HG03108 (cell line): ENCODE measurements at regions not wholly inside any gene's neighbourhood (a gene's known extent, or its start where the extent isn't known, plus 50 kb on each side); places are given as distances from the start of the nearest gene placed in this dataset.

Experiments
- ATAC-seq: cut with Tn5 transposase; IDR thresholded peaks from one replicate; pipeline ENCODE4 v1.9.1; 2021; ENCODE audit warnings: moderate library complexity; ENCODE audit not compliant: unreplicated experiment

DNA sequence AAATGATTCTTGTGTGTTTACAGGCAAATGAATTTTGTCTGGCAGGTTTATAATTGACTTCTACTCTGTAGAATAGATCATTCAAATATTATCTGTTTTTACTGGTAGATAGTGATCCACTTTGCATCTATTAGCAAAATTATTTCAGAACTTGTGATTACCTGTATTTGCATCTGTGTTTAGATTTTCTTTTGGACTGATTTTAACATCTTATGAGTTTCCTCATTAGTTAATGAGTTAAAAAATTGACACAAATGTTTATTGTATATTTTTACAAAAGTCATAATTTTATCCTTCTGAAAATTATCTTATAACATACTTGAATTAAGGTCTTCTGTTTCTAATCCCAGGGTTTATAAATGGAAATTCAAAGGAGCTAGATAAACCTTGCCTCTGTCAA is 132.0 kb upstream of the KCNJ16 start:
- ATAC-seq = no peak

DNA sequence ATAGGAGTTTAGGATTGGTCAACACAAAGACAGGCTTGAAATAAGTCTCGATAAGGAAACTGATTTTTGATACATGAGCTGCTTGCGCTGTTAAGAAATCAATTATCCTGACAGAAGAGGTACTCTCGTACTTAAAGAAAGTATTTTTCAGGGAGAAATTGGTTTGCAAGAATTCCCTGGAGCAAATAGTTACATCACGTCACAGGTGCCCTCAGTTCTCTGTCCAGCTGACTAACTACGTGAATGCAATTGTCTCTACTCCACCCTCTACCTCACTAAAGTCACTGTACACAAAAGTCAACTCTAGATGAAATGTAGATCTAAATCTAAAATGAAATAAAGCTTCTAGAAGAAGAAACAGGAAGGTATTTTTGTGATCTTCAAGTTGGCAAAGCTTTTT is 130.6 kb upstream of the KCNJ16 start:
- ATAC-seq = no peak

DNA sequence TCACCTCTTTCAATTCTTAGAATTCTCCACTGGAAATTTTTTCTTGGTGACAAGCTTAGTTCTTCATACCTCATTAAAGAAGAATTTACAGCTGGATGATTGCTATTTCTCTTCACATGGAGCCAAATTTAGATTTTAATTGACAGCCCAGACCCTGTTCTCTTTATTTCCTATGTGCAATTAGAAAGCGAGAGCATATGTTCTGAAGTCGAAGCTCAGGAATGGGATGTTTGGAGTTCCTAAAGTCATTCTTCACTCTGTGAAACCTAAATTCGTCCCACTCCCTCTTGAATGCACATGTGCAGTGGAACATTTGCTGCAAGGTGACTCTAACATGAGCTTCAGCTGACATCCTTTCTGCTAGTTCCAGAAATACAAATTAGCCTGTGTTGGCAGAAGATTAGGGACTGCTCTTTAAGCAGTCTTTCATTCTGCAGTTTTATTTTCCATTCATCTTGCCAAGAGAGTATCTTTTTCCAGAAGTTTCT is 129.3 kb upstream of the KCNJ16 start:
- ATAC-seq = no peak

DNA sequence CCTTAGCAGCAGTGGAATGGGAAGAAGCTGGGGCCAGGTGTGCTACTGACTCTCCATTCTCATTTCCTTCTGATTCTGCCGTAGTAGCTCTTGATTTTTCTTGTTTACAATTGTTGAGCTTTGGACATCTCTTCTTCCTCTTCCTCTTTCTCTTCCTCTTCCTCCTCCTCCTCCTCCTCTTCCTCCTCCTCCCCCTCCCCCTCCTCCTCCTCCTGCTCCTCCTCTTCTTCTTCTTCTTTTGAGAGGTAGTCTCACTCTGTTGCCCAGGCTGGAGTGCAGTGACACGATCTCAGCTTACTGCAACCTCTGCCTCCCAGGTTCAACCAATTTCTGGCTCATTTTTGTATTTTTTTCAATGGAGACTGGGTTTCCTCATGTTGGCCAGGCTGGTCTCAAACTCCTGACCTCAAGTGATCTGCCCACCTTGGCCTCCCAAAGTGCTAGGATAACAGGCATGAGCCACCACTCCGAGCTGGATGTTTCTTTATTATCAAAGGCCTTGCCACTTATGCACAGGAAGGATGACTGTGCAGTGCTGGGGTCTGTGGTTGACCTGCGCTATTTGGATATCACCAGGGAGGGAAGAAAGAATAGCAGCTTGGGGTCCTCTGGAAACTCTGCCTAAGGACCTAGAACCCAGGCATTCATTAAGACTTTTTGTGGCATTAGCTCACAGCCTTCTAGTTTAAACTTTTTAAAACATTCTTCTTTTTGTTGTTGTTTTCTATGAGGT is 127.8 kb upstream of the KCNJ16 start:
- ATAC-seq = no peak

DNA sequence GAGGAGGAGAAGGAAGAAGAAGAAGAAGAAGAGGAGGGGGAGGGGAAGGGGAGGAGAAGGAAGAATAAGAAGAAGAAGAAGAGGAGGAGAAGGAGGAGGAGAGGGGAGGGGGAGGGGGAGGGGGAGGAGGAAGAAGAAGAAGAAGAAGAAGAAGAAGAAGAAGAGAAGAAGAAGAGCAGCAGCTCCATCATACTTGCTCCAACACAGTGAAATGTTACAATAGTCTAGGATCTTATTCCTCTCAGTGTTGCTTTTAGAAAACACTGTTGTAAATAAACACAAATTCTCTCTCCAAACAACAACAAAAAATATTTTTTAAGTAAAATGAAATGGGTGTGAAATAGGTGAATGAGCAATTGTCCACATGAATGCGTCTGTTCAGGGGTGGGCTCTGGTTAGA is 126.6 kb upstream of the KCNJ16 start:
- no peak for ATAC-seq

DNA sequence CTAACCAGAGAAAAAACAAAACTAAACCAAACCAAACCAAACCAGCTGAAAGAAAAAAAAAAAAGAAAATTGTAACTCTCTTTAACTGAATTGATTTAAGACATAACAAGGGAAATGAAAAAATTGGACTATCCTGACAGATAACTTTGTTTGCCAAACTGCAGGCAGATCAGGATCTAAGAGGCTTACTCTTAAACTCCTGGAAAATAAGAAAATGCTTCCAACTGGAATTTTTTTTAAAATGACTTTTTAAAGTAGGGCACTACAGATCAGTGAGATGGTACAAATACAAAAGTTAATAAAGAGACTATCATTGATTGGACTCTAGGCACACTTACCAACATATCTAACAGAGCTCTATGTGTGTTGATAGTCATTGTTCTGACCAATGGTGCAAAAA is 125.5 kb upstream of the KCNJ16 start:
- no peak for ATAC-seq

DNA sequence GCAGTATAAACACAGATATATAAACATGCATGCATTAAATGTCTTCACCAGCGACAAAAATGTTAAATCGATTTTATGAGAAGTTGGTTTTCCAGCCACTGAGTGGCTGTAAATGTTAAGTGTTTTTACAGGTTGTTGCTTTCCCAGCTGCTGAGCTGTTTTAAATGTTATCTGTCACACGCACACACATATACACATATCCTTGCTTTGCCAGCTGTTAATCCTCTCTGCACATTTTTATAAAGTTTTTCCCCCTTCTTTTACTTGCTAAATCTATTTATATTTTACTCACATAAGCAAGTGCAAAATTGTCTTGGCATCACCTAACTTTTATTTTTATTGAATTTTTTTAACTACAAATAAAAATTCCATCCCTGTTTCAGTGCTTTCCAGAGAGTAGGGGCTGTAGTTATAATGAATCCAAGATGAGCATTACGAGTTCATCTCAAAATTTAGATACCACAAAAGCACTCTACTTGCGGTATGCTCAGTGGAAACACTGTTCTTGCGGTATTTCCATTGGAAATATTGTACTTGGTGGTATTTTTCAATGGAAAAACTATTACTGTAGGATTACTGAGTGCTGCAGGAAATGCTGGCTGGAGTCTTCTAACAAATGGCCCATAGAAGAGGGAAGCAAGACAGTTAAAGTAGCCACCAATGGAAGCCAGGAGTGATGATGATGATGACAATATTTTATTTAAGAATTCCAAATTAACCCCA is 124.9 kb upstream of the KCNJ16 start:
- ATAC-seq = no peak

DNA sequence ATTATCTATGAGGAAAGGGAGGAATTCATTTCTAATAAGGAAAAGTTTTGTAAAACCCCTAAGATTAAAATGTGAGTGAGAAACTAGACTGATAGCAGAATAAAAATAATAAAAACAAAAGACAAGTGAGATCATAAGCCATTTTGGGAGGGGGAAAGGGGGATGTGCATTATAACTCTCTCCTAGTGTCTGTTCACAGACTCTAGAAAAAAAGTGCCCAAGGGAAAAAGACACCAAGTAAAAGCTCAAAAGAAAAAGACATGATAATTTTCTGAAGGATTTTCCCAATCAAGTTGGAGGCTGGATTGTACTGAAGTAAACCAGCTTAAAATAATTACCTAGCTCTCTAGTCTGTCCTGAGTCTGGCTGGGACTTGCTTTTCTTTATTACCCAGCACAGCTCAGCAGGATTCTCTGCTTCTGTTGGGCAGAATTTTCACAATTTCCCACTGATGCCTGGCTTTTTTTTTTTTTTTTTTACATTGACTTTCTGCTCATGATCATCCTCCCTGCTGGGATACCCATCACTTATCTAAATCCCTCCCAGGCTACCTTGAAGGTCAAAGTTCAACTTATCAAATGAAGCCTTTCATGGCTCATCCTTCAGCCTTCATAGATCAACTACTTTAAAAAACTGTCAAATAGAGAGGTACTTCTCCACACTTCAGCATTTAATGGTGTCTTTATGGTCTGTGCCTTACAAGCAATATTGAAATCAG is 124.2 kb upstream of the KCNJ16 start:
- ATAC-seq = no peak

DNA sequence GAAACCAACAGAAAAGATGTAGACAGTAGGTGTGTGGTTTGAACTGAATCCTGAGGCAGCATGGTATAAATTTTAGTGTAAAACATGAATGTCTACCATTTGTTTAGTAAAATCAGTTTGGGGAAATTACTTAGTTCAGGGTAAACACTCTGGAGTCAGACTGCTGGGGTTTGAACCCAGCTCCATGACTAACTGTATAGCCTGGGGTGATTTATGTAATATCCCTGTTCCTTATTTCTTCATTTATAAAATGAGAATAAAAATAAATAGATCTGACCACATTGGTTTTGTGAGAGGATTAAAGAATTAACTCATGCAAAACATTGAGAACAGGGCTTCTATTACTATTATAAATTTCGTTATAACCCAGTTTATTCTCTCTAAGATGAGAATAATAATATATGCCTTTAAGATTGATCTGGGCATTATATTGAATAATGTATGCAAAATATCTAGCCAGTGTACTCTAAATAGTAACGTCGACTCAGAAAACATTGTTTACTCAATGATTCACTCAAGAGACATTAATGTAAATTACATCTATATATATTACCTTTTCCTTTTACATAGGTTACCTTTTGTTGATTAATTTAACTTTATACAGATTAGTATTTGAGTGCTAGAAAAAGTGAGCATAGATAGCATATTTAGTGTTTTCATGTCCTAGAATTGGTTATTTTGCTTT is 120.6 kb upstream of the KCNJ16 start:
- ATAC-seq = no peak

DNA sequence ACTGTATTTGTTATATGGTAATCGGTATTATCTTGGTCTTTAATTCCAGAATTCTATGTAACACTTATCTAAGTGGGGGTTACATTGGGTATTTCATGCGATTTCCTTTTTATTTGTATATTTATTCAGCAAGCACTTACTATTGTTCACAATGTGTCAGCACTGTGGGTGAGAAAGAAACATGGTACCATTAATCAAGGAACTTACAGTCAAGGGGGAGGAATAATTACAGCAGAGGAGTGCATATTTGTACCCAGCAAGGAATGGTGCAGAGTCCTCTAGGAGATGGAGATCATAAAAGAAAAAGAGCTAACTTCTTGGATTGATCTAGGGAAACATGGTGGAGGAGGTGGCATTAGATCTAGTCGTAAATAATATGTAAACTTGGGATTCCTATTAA is 117.0 kb upstream of the KCNJ16 start:
- no peak for ATAC-seq

DNA sequence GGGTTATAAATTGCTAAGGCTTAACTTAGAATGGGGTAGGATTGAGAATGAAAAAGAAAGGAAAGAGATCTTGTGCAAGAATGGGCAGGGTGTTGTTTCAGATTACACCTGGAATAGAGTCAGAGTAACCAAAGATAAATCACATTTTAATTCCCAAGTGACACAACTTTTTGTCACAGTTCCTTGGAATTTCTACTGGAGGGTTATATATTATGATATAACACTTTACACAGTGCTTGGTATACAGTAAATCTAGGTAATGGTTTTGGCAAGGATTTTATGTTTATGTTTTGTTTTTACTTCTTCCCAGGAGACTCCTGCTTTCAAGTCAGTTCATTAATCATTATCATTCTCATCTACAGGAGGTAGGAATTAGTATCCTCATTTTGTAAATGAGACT is 115.7 kb upstream of the KCNJ16 start:
- ATAC-seq = no peak

DNA sequence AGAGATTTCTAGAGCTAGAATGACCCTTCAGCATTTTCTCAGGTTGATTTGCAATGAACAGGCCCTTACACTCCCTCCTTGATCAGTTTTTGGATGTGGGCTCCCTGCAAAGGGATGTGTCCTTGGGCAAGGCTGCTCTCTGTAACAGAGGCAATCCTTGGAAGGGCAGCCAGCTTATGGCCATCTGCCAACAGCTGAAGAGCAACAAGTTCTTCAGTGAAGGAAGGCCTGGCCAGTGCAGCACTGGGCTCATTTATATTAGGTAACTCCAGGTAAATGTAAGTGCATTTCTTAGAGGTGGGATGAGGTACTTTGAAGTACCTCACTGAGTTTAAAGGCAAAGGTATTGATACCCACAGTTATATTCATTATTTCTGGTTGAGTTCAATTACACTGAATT is 114.3 kb upstream of the KCNJ16 start:
- ATAC-seq = no peak

DNA sequence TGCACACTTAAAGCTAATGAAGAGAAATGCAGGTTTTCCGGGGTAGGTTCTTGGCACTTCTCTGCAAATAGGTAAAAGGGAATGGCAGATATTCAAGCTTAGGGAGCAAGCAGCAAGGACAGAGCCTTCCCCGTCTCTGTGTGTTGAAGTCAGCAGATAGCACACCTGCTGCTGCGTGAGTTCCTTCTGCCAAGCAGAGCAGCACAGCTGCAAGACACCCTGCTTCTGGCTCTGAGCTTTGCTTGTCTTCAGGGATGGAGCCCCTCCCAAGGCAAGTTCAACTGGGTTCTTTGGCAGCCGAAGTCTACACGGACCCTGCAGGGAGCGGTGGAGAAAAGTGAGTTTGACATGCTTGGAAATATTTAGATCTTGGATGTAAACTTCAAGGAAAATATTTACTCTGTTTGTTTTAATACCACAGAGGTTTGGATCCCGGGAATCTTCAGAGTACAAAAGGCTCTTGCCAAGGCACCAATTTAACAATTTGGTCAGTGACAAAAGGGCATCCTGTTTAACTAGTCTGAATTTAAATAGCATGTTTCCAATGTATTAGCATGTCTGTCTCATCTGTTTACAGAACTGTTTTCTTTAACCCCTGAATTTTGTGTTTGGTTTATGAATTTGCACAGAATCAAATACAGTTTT is 113.4 kb upstream of the KCNJ16 start:
- ATAC-seq = no peak

DNA sequence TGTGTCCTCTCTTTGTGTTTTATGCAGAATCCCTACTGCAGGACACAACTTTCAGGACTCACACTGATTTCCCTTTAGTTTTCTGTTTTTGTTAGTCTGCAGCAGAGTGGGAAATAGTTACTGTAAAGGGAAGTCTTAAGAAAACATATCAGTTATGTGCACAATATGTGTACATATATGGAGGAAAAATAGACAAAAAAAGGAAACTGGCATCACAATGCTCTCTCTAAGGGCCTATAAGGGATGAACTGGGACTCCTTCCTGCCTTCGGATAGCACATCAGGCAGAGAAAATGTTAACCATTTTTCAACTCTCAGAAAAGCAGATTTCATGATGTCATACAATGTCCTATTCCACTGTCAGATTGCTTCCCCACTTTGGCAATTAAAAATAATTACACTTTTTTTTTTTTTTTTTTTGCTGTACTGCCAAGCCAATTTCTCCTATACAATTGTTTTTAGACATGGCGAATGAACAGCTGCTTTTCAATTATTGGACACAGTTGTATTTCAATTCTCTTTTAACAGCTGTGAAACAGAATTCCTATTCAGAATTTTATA is 112.5 kb upstream of the KCNJ16 start:
- ATAC-seq = no peak

DNA sequence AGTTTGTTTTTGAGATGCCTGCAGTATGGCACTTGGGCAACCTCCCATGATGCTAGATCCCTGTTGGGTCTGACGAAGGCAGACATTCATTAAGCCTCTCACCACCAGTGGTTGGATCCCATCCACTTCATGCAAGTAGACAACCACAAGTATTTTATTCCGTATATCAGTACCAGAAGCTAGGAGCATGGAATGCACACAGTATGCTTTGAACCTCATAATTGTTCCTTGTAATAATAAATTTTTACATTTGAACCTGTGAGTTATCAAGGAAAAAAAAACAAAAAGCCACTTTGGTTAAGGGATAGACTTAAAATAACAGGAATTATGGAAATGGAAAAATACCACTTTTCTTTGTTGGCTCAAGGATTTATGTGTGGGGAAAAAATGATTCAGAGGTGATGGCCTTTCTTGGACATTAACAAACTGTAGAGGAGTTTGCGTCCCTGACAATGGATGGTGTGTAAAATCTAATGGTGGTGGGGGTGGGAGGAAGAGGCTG is 107.1 kb upstream of the KCNJ16 start:
- ATAC-seq = no peak

DNA sequence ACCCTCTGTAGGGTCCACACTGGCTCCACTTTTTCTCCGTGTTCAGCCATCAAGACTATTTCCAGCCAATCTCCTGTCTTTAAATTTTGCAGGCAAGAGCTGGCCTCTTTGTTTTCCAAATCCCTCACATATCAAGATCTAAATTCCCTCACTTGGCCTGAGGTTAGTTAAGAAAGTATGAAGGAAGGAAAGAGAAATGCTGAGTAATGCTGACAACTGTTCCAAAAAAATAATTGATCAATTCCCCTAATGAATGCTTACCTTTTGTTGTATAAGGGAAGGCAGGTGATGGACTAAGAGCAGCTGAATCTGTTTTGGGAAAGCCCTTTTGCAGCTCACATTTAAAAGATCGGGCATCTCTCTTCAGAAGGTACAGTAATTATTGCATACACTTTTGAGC is 105.1 kb upstream of the KCNJ16 start:
- ATAC-seq = no peak

DNA sequence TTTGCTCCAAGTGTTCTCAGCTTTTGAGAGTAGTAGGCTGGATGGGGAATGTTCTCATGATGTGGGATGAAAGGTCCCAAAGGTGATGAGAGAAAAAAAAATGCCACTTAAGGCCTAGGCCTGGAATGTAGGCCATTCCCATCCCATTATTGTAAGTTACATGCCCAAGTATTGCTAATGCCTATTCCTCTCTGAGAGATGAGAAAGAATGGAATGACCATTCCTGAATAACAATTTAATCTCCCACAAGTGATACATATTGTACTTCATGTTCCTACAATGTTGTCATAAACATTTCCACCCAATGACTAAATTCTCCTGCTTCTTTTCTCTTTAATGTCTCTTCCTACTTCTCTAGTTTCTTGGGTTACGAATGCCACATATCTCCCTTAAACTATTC is 102.8 kb upstream of the KCNJ16 start:
- no peak for ATAC-seq

DNA sequence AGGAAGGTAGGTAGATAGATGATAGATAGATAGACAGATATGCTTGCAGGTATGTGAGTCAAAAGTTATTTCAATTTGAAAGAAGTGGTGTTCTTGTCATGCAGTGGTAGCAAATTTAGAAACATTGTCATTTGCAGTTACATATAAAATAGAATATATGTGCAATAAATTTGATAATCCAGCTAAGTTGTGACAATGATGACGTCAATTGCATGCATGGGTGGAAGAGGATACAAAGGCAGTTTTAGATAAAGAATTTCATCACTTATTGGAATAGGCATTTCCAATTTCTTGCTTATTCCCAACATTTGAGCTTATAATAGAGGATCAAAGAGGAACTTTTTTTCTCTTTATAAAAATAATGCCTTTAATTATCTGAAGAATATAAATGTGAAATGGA is 99.2 kb upstream of the KCNJ16 start:
- ATAC-seq = no peak

DNA sequence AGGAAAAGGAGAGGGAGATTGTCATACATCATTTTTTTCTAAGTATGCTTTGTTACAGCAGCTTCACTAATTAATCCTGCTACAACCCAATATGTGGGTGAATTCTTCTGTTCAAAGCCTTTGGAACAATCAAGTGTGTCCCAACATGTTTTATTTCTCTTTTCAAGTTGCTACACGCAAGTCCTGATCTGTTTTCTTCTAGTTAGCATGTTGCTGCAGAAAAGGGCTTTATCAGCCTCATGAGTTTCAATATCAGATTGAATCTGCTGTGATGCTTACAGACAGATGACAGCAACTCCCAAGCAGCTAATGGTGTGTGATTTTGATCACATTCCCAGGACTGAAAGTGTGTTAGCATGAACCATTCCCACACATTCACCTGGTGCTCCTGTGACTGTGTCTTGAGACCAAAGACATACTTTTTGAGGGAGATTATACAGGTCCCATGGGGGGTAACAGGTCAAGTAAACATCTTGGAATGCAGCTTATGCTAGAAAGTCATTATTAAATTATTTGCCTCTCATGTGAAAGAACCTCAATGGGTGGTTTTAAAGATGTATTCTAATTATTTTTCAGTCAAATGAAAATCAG is 96.9 kb upstream of the KCNJ16 start:
- ATAC-seq = no peak

DNA sequence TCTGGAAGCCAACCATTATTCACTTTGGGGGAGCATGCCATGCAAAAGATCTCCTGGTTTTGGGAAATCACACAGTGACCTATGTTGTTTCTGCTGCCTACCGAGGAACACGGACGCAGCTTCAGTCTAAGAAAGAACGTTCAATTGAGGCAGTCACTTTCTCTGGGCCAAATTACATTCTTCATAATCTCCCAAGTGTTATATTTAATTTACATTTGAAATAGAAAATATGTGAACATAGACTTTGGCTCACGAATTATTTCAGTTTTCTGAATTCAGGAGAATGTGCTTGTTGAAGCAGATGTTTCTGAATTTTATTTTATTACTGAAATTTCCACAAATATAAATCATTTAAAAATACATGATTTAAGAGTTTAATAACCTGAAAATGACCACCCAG is 93.6 kb upstream of the KCNJ16 start:
- ATAC-seq = no peak
